GM19395 (cell line): ENCODE measurements at regions not wholly inside any gene's neighbourhood (a gene's known extent, or its start where the extent isn't known, plus 50 kb on each side); places are given as distances from the start of the nearest gene placed in this dataset.

Experiments used
- ATAC-seq: cut with Tn5 transposase; IDR thresholded peaks from one replicate; pipeline ENCODE4 v1.9.1; 2021; ENCODE audit warnings: mild to moderate bottlenecking, moderate library complexity; ENCODE audit not compliant: unreplicated experiment

GRCh38 chr7:8378349-8379019 is 54.9 kb upstream of the NXPH1 start:
- ATAC-seq, result no peak

GRCh38 chr7:8379264-8379663 is 54.1 kb upstream of the NXPH1 start:
- no peak for ATAC-seq

- ATAC-seq, result no peak
Observed at GRCh38 chr7:8380130-8380529, 53.3 kb upstream of the NXPH1 start.

- ATAC-seq, result no peak
Observed at GRCh38 chr7:8382004-8382730, 51.2 kb upstream of the NXPH1 start.
